ENCODE measurements at regions not wholly inside any gene's neighbourhood (a gene's known extent, or its start where the extent isn't known, plus 50 kb on each side); places are given as distances from the start of the nearest gene placed in this dataset.

DNA sequence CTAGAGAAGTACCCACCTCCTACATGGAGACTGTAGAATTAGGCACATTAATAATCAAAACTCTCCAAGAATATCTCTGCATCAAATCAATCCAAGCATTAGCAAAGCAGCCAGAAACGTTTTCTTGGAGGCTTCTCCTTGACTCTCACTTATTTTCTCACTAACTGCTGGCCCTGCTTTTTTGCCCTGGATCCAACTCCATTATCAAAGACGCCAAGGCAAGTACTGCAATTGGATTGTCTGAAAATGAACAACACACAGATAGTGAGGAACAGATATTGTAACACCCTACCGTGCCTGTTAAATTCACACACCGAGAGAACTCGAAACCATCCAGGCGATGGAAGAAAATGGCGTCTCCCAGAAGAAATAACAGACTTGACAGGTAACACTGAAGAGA, 256.2 kb upstream of the MDFIC2 start:
- H2AK5ac ChIP-seq (ENCODE audit: low read length): no peak overlapping the region
- no peaks in the 10 kb centered on the region for H3K4me1 ChIP-seq (ENCODE audit: control insufficient read depth in 1 of 2, insufficient read depth in 2 of 2, low read length in 2 of 2)
- no peak overlapping the region for H3K4me2 ChIP-seq (ENCODE audit: low read length)
- no peak overlapping the region for H3K27ac ChIP-seq (ENCODE audit: low read depth, low read length)
- H4K8ac ChIP-seq (ENCODE audit: low read depth, low read length): no peak overlapping the region
- H3K18ac ChIP-seq (ENCODE audit: low read length): no peak overlapping the region
- H3K4me3 ChIP-seq (ENCODE audit: low read depth, low read length): no peak overlapping the region
- H2BK5ac ChIP-seq (ENCODE audit: low read depth, low read length, poor library complexity): no peak overlapping the region
- H4K12ac ChIP-seq (ENCODE audit: low read depth, low read length): no peak overlapping the region
- no peak overlapping the region for H2BK12ac ChIP-seq (ENCODE audit: low read length)
- no peak overlapping the region for H3K4ac ChIP-seq (ENCODE audit: low read depth, low read length)
- WGBS (ENCODE audit: extremely low coverage, insufficient coverage, insufficient read length): no CpG with 5 or more reads among the region's 7 CpGs
- H3K79me2 ChIP-seq (ENCODE audit: control insufficient read depth, insufficient read depth, low read length, poor library complexity): no peaks in the 10 kb centered on the region
- H3K14ac ChIP-seq (ENCODE audit: low read length): no peak overlapping the region
- no peak for DNase-seq
- H3K23ac ChIP-seq (ENCODE audit: low read length): no peak overlapping the region
- H3K9me3 ChIP-seq (ENCODE audit: insufficient read depth, low read depth, low read length): no peaks in the 10 kb centered on the region
- no peaks in the 10 kb centered on the region for H3K27me3 ChIP-seq (ENCODE audit: insufficient read depth, low read length)
- no peak overlapping the region for H2AFZ ChIP-seq (ENCODE audit: insufficient read depth, low read length, poor library complexity)
- no peak overlapping the region for H3K9ac ChIP-seq (ENCODE audit: low read length)
- H4K91ac ChIP-seq (ENCODE audit: low read depth, low read length): no peak overlapping the region
- H3K79me1 ChIP-seq (ENCODE audit: low read length): no peaks in the 10 kb centered on the region
- no peak overlapping the region for H2BK120ac ChIP-seq (ENCODE audit: insufficient read depth, low read length, poor library complexity)
- no peaks in the 10 kb centered on the region for H3K36me3 ChIP-seq (ENCODE audit: control insufficient read depth in 1 of 2, insufficient read depth in 2 of 2, low read length in 2 of 2)

DNA sequence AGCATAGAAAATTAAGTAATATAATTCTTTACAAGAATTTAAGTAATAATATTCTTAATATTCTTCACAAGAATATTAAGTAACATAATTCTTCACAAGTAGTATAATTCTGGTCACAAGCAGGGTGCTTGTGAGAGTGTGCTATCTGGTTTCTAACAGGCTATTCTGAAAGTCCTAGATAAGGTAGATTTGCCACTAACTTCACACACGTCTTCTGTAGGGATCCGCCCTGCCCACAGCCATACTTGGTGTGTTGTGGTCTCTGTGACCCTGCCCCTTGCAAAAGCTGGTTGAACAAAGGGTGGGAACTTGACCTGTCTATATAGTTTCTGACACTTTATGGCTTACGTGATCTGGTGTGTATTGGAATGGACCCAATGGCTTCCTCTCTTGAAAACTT, 253.4 kb upstream of the MDFIC2 start:
- Histone ChIP-seq H3K4me1 (ENCODE audit: control insufficient read depth in 1 of 2, insufficient read depth in 2 of 2, low read length in 2 of 2) (no peaks in the 10 kb centered on the region), H3K9ac (ENCODE audit: low read length) (no peak overlapping the region), H3K27me3 (ENCODE audit: insufficient read depth, low read length) (no peaks in the 10 kb centered on the region), H3K23ac (ENCODE audit: low read length) (no peak overlapping the region), H3K4me2 (ENCODE audit: low read length) (no peak overlapping the region), H2AFZ (ENCODE audit: insufficient read depth, low read length, poor library complexity) (no peak overlapping the region), H2BK120ac (ENCODE audit: insufficient read depth, low read length, poor library complexity) (no peak overlapping the region), H2BK12ac (ENCODE audit: low read length) (no peak overlapping the region), H3K4ac (ENCODE audit: low read depth, low read length) (no peak overlapping the region), H3K79me1 (ENCODE audit: low read length) (no peaks in the 10 kb centered on the region), H3K14ac (ENCODE audit: low read length) (no peak overlapping the region), H3K18ac (ENCODE audit: low read length) (no peak overlapping the region), H4K91ac (ENCODE audit: low read depth, low read length) (no peak overlapping the region), H2BK5ac (ENCODE audit: low read depth, low read length, poor library complexity) (no peak overlapping the region), H4K12ac (ENCODE audit: low read depth, low read length) (no peak overlapping the region), H4K8ac (ENCODE audit: low read depth, low read length) (no peak overlapping the region), H3K36me3 (ENCODE audit: control insufficient read depth in 1 of 2, insufficient read depth in 2 of 2, low read length in 2 of 2) (no peaks in the 10 kb centered on the region), H2AK5ac (ENCODE audit: low read length) (no peak overlapping the region), H3K9me3 (ENCODE audit: insufficient read depth, low read depth, low read length) (no peaks in the 10 kb centered on the region), H3K79me2 (ENCODE audit: control insufficient read depth, insufficient read depth, low read length, poor library complexity) (no peaks in the 10 kb centered on the region), H3K4me3 (ENCODE audit: low read depth, low read length) (no peak overlapping the region), H3K27ac (ENCODE audit: low read depth, low read length) (no peak overlapping the region)
- no peak for DNase-seq
- WGBS (ENCODE audit: extremely low coverage, insufficient coverage, insufficient read length): no CpG with 5 or more reads among the region's 3 CpGs

- H3K4me1 ChIP-seq (ENCODE audit: control insufficient read depth in 1 of 2, insufficient read depth in 2 of 2, low read length in 2 of 2): no peaks in the 10 kb centered on the region
- H3K23ac ChIP-seq (ENCODE audit: low read length): no peak overlapping the region
- WGBS (ENCODE audit: extremely low coverage, insufficient coverage, insufficient read length): no CpG with 5 or more reads among the region's 3 CpGs
- H3K27me3 ChIP-seq (ENCODE audit: insufficient read depth, low read length): no peaks in the 10 kb centered on the region
- no peaks in the 10 kb centered on the region for H3K79me1 ChIP-seq (ENCODE audit: low read length)
- H3K4me2 ChIP-seq (ENCODE audit: low read length): no peak overlapping the region
- H3K9me3 ChIP-seq (ENCODE audit: insufficient read depth, low read depth, low read length): no peaks in the 10 kb centered on the region
- no peak overlapping the region for H3K4me3 ChIP-seq (ENCODE audit: low read depth, low read length)
- no peak overlapping the region for H2BK120ac ChIP-seq (ENCODE audit: insufficient read depth, low read length, poor library complexity)
- no peak overlapping the region for H3K27ac ChIP-seq (ENCODE audit: low read depth, low read length)
- H4K12ac ChIP-seq (ENCODE audit: low read depth, low read length): no peak overlapping the region
- H3K9ac ChIP-seq (ENCODE audit: low read length): no peak overlapping the region
- no peaks in the 10 kb centered on the region for H3K79me2 ChIP-seq (ENCODE audit: control insufficient read depth, insufficient read depth, low read length, poor library complexity)
- DNase-seq: no peak
- no peak overlapping the region for H4K8ac ChIP-seq (ENCODE audit: low read depth, low read length)
- H3K18ac ChIP-seq (ENCODE audit: low read length): no peak overlapping the region
- H2AFZ ChIP-seq (ENCODE audit: insufficient read depth, low read length, poor library complexity): no peak overlapping the region
- no peak overlapping the region for H2BK12ac ChIP-seq (ENCODE audit: low read length)
- H3K4ac ChIP-seq (ENCODE audit: low read depth, low read length): no peak overlapping the region
- H2AK5ac ChIP-seq (ENCODE audit: low read length): no peak overlapping the region
- no peak overlapping the region for H3K14ac ChIP-seq (ENCODE audit: low read length)
- no peak overlapping the region for H2BK5ac ChIP-seq (ENCODE audit: low read depth, low read length, poor library complexity)
- no peak overlapping the region for H4K91ac ChIP-seq (ENCODE audit: low read depth, low read length)
- H3K36me3 ChIP-seq (ENCODE audit: control insufficient read depth in 1 of 2, insufficient read depth in 2 of 2, low read length in 2 of 2): no peaks in the 10 kb centered on the region
Observed at GRCh38 chr3:70564552-70564951, 252.1 kb upstream of the MDFIC2 start.

DNA sequence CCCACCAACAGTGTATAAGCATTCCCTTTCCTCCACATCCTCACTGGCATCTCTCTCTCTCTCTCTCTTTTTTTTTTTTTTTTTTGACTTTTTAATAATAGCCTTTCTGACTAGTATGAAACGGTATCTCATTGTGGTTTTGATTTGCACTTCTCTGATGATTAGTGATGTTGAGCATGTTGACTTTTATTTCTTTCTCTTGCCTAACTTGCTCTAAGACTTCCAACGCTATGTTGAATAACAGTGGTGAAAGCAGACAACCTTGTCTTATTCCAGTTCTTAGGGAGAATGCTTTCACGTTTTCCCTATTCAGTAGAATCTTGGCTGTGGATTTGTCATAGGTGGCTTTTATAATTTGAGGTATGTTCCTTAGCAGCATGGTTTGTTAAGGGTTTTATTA, 249.4 kb upstream of the MDFIC2 start:
- no peak overlapping the region for H4K8ac ChIP-seq (ENCODE audit: low read depth, low read length)
- DNase-seq: no peak

More for the DNA sequence above, 249.4 kb upstream of the MDFIC2 start:
- no peaks in the 10 kb centered on the region for H3K9me3 ChIP-seq (ENCODE audit: insufficient read depth, low read depth, low read length)
- H3K4me2 ChIP-seq (ENCODE audit: low read length): no peak overlapping the region
- H2BK12ac ChIP-seq (ENCODE audit: low read length): no peak overlapping the region
- H3K4me1 ChIP-seq (ENCODE audit: control insufficient read depth in 1 of 2, insufficient read depth in 2 of 2, low read length in 2 of 2): no peaks in the 10 kb centered on the region
- H3K18ac ChIP-seq (ENCODE audit: low read length): no peak overlapping the region
- H3K4me3 ChIP-seq (ENCODE audit: low read depth, low read length): no peak overlapping the region
- H3K27ac ChIP-seq (ENCODE audit: low read depth, low read length): no peak overlapping the region
- H3K79me1 ChIP-seq (ENCODE audit: low read length): no peaks in the 10 kb centered on the region
- H2AK5ac ChIP-seq (ENCODE audit: low read length): no peak overlapping the region
- no peak overlapping the region for H4K12ac ChIP-seq (ENCODE audit: low read depth, low read length)
- no peaks in the 10 kb centered on the region for H3K79me2 ChIP-seq (ENCODE audit: control insufficient read depth, insufficient read depth, low read length, poor library complexity)
- H4K91ac ChIP-seq (ENCODE audit: low read depth, low read length): no peak overlapping the region
- no peaks in the 10 kb centered on the region for H3K27me3 ChIP-seq (ENCODE audit: insufficient read depth, low read length)
- H3K9ac ChIP-seq (ENCODE audit: low read length): no peak overlapping the region
- H2AFZ ChIP-seq (ENCODE audit: insufficient read depth, low read length, poor library complexity): no peak overlapping the region
- no peak overlapping the region for H3K23ac ChIP-seq (ENCODE audit: low read length)
- H3K4ac ChIP-seq (ENCODE audit: low read depth, low read length): no peak overlapping the region
- no peak overlapping the region for H2BK5ac ChIP-seq (ENCODE audit: low read depth, low read length, poor library complexity)
- H3K36me3 ChIP-seq (ENCODE audit: control insufficient read depth in 1 of 2, insufficient read depth in 2 of 2, low read length in 2 of 2): no peaks in the 10 kb centered on the region
- H2BK120ac ChIP-seq (ENCODE audit: insufficient read depth, low read length, poor library complexity): no peak overlapping the region
- WGBS (ENCODE audit: extremely low coverage, insufficient coverage, insufficient read length): no CpG with 5 or more reads among the region's 3 CpGs
- no peak overlapping the region for H3K14ac ChIP-seq (ENCODE audit: low read length)
